ENCODE measurements at regions not wholly inside any gene's neighbourhood (a gene's known extent, or its start where the extent isn't known, plus 50 kb on each side); places are given as distances from the start of the nearest gene placed in this dataset.

- Histone ChIP-seq H3K9me3 (ENCODE audit: control insufficient read depth in 1 of 2, insufficient read depth in 1 of 2, low read depth in 1 of 2, low read length in 2 of 2) (no peaks in the 10 kb centered on the region), H3K27me3 (ENCODE audit: insufficient read depth, low read length) (no peaks in the 10 kb centered on the region), H3K4me1 (ENCODE audit: control insufficient read depth in 1 of 2, insufficient read depth in 2 of 2, low read length in 2 of 2) (peaks cover 2 to 12% of the 10 kb centered on the region in 2 experiments; a peak in 2 of 4 replicates), H2AFZ (ENCODE audit: low read depth, low read length, poor library complexity, severe bottlenecking) (no peak overlapping the region), H3K4me3 (replicated peaks in 1 of 2; ENCODE audit: low read depth in 1 of 2, low read length in 2 of 2) (no peak overlapping the region), H3K9ac (ENCODE audit: low read length) (no peak overlapping the region), H3K79me2 (ENCODE audit: insufficient read depth, low read length) (no peaks in the 10 kb centered on the region), H3K4me2 (ENCODE audit: low read length) (no peak overlapping the region), H3K9me2 (ENCODE audit: insufficient read depth) (no peaks in the 10 kb centered on the region), H3K27ac (ENCODE audit: low read depth, low read length) (no peak overlapping the region), H3K36me3 (ENCODE audit: control insufficient read depth in 1 of 2, insufficient read depth in 2 of 2, low read length in 2 of 2) (no peaks in the 10 kb centered on the region), H4K20me1 (ENCODE audit: insufficient read depth) (no peaks in the 10 kb centered on the region)
- no peak for TF ChIP-seq ELF1 (IDR thresholded peaks at IDR 0.05; ENCODE audit: borderline replicate concordance, low read depth)
- no peak for TF ChIP-seq POLR2AphosphoS5 (IDR thresholded peaks at IDR 0.05; ENCODE audit: low read depth, low read length)
- no peak for TF ChIP-seq ATF3 (IDR thresholded peaks at IDR 0.05)
- no peak for TF ChIP-seq CEBPB (IDR thresholded peaks at IDR 0.05; ENCODE audit: low read depth)
- ChIA-PET RAD21 (ENCODE audit: low non-redundant PET in 1 of 2, low total read pairs in 2 of 2, uncharacterized antibody in 2 of 2, unreplicated experiment in 2 of 2) (no interaction called here), POLR2A (no interaction called here), CTCF (no interaction called here)
- no TSS peak for BruUV-seq (replicated peaks)
- DNase-seq (ENCODE audit: low read depth, low spot score): no peak
- no peak for ATAC-seq
- intact Hi-C loops (cut with micrococcal nuclease): no loop called here
These were observed 799.9 kb downstream of the TNS3 start for GRCh38 chr7:46781901-46782439.

GRCh38 chr7:46776790-46777189, 805.1 kb downstream of the TNS3 start:
- Histone ChIP-seq H4K20me1 (ENCODE audit: insufficient read depth) (no peaks in the 10 kb centered on the region), H3K79me2 (ENCODE audit: insufficient read depth, low read length) (no peaks in the 10 kb centered on the region), H3K9me2 (ENCODE audit: insufficient read depth) (no peaks in the 10 kb centered on the region), H3K4me1 (ENCODE audit: control insufficient read depth in 1 of 2, insufficient read depth in 2 of 2, low read length in 2 of 2) (no peaks in the 10 kb centered on the region), H3K4me3 (replicated peaks in 1 of 2; ENCODE audit: low read depth in 1 of 2, low read length in 2 of 2) (no peak overlapping the region), H3K9ac (ENCODE audit: low read length) (no peak overlapping the region), H3K27ac (ENCODE audit: low read depth, low read length) (no peak overlapping the region), H3K9me3 (ENCODE audit: control insufficient read depth in 1 of 2, insufficient read depth in 1 of 2, low read depth in 1 of 2, low read length in 2 of 2) (no peaks in the 10 kb centered on the region), H3K36me3 (ENCODE audit: control insufficient read depth in 1 of 2, insufficient read depth in 2 of 2, low read length in 2 of 2) (no peaks in the 10 kb centered on the region), H3K4me2 (ENCODE audit: low read length) (no peak overlapping the region), H2AFZ (ENCODE audit: low read depth, low read length, poor library complexity, severe bottlenecking) (peak overlapping the region; percentile 89), H3K27me3 (ENCODE audit: insufficient read depth, low read length) (no peaks in the 10 kb centered on the region)
- no TSS peak for BruUV-seq (replicated peaks)
- no peak for ATAC-seq
- DNase-seq (ENCODE audit: low read depth, low spot score): no peak
- ChIA-PET RAD21 (ENCODE audit: low non-redundant PET in 1 of 2, low total read pairs in 2 of 2, uncharacterized antibody in 2 of 2, unreplicated experiment in 2 of 2) (no interaction called here), POLR2A (no interaction called here), CTCF (no interaction called here)
- TF ChIP-seq TCF7L2 (IDR thresholded peaks at IDR 0.05; ENCODE audit: borderline replicate concordance, extremely low read depth, insufficient read depth, insufficient read length) (no peak), ZFX (IDR thresholded peaks at IDR 0.05) (no peak), RAD21 (IDR thresholded peaks at IDR 0.05; ENCODE audit: low read depth) (peak; percentile 59), CTCF (IDR thresholded peaks at IDR 0.05 in 2 of 3, conservative IDR thresholded peaks at IDR 0.05 in 1 of 3; ENCODE audit: borderline replicate concordance in 1 of 3, insufficient read depth in 1 of 3, low read depth in 2 of 3, low read length in 2 of 3) (peak; percentile 34 to 63 (median 40); a peak in 5 of 6 replicates), EZH2 (IDR thresholded peaks at IDR 0.05) (no peak), ATF3 (IDR thresholded peaks at IDR 0.05) (no peak), JUND (IDR thresholded peaks at IDR 0.05) (no peak), POLR2A (IDR thresholded peaks at IDR 0.05; ENCODE audit: borderline replicate concordance, extremely low read depth, insufficient read depth, insufficient read length) (no peak), SIN3A (IDR thresholded peaks at IDR 0.05; ENCODE audit: low read depth) (no peak), SRF (IDR thresholded peaks at IDR 0.05; ENCODE audit: low read depth) (no peak), ZBTB33 (IDR thresholded peaks at IDR 0.05; ENCODE audit: extremely low read depth, insufficient replicate concordance, low read length) (no peak), EGR1 (IDR thresholded peaks at IDR 0.05; ENCODE audit: low read depth) (no peak)
- intact Hi-C loops (cut with micrococcal nuclease): loop anchor here (2.0 kb wide), 1 partner anchor 312 kb away; no protein-coding TSS in a partner anchor
